HL-60/S4 treated with retinoic acid at 250 ng/mL for 4 days and 3 days (cell line): ENCODE measurements at regions not wholly inside any gene's neighbourhood (a gene's known extent, or its start where the extent isn't known, plus 50 kb on each side); places are given as distances from the start of the nearest gene placed in this dataset.
"Not testable (repeated sequence)": the region's sequence is repeated elsewhere in the genome, so short reads cannot be mapped to it uniquely, and the experiment has no call there.

Experiments
- in situ Hi-C: fragments of 300-500 bp; cut with MboI; formaldehyde crosslinking; loops from 2 replicates; pipeline ENCODE4 v1.7.0; 2022; ENCODE audit warnings: low sequenced_read_pairs

DNA sequence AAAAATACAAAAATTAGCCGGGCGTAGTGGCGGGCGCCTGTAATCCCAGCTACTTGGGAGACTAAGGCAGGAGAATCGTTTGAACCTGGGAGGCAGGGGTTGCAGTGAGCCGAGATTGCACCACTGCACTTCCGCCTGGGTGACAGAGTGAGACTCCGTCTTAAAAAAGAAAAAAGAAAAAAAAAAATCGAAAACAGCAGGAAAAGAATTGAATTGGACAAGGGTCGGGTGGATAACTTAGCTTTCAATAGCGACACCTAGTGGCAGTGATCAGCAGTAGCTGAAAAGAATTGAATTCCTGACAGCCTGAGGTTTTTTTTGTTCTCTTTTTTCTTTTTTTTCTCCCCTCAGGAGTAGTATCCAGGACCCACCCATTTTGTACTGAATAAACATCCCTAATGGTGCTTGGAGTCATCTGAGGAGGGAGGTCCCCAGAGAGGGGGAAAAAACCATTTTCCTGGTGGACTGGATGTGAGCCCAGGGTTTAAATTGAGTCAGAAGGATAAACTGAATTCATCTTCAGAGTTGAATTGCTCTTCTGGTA, 55.1 kb downstream of the CYCS start:
- in situ Hi-C loops: loop anchor here (10.0 kb wide), 1 partner anchor 265 kb away; no protein-coding TSS in a partner anchor

- in situ Hi-C loops: no loop called here
These were observed 56.4 kb downstream of the CYCS start for GRCh38 chr7:25068502-25069213.

DNA sequence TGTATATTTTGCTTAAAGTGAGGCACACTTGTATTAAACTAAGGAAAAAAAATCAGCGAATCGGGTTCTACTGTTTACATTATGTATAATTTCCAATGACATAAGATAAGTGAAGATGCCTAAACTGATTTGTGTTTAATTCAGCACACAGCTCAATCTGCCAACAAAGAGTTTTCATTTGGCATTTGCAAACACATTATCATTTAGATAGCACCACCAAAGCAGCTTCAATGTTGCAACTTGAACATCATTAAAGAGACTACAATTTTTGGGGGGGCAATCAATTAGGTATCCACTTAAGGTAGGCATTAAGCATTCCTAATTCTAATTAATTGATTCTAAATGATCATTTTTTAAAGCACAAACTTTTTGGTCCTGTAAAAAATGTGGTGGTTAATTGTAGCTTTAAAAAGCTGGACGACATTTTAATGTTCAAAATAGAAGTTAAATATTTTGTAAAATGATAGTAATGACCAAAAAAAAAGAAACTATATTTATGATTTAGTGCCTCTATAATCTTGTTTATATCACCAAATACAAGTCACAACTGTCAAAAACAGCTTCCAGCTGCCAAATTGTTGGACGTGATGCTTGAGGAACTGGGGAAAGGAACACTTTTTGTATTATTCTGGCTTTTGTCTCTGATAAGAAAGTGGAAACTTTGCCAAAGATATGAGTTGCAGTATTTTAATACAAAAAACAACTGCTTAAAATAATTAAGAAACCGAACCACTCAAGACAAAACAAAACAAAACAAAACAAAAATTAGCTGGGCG, 57.1 kb downstream of the CYCS start:
- in situ Hi-C loops: no loop called here

DNA sequence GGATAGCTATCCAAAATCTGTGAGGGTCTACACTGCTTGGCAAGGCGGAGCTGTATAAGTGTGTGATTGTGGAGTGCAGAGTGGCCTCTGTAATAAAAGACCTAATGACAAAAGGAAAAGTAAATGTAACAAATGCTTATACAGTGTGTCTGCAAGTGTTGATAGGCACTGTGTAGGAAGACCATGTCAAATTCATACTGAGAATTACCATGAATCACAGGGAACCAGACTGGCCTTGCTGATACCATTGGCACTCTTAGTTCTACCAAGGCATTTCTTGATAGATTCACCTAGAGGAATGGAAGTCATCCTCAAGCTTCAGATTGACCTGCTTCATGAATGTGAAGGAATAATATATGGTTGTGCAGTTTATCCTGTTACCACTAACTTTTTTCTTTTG, 58.8 kb downstream of the CYCS start:
- in situ Hi-C loops: no loop called here

DNA sequence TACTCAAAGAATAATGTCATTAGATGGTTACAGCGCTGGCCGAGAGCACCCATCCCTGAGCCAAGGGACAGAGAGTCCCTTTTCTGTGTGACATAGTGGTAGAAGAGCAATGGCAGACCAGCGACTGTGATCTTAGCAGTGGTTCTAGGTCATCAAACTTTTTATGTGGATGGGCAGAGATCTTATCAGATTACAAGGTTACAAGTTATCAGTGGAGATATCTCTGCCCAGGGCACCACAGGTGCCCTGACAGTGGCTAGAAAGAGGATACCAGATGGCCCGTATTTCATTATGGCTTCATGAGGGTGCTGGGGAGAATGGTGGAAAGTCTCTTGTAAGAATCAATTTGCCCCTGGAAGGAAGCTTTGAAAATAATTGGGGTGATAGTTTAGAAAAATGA, 62.7 kb downstream of the CYCS start:
- in situ Hi-C loops: no loop called here

- in situ Hi-C loops: no loop called here
These were observed 64.5 kb downstream of the CYCS start for GRCh38 chr7:25060487-25061055.

GRCh38 chr7:25059576-25059975, 65.5 kb downstream of the CYCS start:
- in situ Hi-C loops: no loop called here

DNA sequence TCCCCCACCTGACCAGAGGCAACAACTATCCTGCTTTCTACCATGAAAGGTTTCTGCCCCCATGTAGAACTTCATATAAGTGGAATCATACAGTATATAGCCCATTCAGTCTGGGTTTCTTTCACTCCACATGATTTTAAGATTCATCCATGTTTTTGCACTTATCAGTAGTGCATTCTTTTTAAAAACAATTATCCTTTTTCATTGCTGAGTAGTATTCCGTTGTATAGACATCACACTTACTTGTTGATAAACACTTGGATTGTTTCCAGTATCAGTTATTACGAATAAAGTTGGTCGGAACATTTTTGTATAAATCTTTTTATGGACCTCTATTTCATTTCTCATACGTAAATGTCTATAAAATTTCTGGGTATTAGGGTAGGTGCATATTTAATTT, 68.7 kb downstream of the CYCS start:
- in situ Hi-C loops: no loop called here

GRCh38 chr7:25055520-25056220, 69.4 kb downstream of the CYCS start:
- in situ Hi-C loops: no loop called here

DNA sequence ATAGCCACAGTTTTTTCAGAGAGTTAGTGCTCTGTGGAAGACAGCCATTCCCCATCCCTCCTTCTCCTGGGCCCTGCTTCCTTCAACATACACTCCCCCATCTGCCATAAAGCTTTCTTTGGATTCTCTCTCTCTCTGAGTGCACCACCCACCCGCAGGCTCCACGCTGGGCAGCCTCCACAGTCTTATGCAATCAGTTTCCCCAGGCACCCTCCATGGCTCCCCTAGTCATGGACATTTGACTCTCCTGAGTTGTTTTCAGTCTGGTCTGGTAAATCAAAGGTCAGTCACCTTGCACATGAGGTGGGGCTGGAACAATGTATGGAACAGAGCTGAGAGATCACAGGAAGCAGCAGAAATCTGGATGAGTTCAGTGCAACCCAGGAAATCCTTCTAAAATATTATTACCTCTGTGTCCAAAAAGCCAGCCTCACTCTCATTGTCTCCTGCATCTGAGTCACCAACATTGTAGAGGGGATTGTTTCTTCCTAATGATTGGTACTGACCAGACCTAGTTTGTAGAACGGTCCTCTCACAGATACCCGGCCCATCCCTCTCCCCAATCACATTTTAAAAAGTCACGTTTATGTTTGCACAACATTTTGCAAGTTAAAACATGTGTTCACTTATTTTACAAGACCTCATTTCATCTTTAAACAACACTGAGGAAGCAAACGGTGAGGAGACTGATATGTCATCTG, 70.1 kb downstream of the CYCS start:
- in situ Hi-C loops: no loop called here

DNA sequence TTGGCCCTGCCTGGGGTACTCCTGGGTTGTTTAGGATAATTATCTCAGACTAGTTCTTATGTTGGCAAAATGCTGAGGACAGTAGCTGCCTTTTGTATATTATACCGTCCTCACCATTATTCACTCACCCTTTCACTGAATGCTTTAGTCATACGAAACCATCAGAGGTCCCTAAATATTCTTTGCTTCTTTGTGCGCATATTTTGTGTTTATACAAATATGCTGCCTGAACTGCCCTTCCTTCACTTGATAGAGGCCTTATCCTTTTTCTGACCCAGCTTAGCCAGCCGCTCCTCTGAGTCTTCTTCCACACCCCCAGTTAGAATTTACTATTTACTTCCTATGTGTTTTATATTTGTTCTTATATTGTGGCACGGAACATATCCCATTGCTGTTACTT, 70.2 kb upstream of the OSBPL3 start:
- in situ Hi-C loops: no loop called here

GRCh38 chr7:25048444-25048834, 68.5 kb upstream of the OSBPL3 start:
- in situ Hi-C loops: no loop called here

- in situ Hi-C loops: not testable (repeated sequence)
These were observed 67.8 kb upstream of the OSBPL3 start for GRCh38 chr7:25047571-25048443.

GRCh38 chr7:25037325-25037724, 57.3 kb upstream of the OSBPL3 start:
- in situ Hi-C loops: no loop called here

- in situ Hi-C loops: no loop called here
These were observed 55.3 kb upstream of the OSBPL3 start for GRCh38 chr7:25035274-25035673.

GRCh38 chr7:25034136-25034535, 54.2 kb upstream of the OSBPL3 start:
- in situ Hi-C loops: no loop called here

DNA sequence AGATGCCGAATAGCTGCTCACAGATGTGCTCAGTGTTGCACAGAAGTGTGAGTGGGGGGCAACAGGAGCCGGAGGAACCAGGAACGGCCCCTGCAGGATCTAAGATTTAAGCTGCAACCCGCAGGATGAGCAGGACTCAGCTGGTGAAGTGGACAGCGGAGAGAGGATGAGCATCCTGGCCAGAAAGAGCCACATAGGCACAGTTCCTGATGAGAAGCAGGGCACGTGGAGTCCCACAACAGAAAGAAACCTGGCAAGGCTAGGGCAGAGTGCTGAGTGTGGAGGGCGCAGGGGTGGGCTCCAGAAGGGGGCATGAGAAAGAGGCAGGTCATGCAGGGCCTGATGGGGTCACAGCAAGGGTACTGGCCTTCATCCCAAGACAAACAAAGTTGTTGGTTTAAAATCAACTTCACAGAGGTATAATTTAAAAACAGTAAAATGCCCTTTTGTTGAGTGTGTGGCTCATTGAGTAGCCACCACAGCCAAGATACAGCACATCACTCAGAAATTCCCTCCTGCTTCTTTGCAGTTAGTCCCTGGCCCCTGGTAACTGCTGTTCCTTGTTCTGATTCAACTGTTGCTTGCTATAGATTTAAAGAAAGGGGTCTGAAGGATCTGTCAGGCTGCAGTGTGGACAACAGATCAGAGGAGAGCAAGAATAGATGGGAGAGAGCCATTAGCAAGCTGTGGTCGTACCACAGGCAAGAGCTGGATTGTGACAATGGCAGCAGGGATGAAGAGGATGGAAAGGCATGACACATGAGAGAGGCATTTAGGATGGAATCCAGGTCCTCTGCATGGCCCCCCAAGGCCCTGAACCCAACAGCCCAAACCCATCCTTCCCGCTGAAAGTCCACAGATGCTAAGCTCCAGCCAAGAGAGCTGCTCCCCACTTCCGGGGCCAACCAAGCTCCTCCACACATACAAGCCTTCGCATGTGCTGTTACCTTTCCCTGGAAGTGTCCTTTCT, 53.1 kb upstream of the OSBPL3 start:
- in situ Hi-C loops: no loop called here

DNA sequence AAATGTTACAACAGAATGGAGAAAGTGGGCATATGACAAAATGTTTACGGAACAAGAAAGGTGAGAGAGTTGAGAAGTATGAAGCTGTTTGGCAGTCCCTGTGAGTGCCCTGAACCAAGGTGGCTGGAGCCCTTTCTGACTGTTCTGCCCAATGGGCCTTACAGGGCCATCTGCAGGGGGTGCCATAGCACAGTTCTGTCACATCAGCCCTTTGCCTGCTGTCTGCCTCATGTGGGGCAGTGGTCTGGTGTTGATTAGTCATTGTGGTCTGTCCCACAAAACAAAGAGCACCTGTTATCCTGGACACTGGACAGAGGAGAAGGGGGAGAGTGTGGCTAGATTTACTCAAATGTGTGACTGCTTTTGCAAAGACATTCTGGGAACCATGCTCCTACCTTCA, 51.5 kb upstream of the OSBPL3 start:
- in situ Hi-C loops: no loop called here

DNA sequence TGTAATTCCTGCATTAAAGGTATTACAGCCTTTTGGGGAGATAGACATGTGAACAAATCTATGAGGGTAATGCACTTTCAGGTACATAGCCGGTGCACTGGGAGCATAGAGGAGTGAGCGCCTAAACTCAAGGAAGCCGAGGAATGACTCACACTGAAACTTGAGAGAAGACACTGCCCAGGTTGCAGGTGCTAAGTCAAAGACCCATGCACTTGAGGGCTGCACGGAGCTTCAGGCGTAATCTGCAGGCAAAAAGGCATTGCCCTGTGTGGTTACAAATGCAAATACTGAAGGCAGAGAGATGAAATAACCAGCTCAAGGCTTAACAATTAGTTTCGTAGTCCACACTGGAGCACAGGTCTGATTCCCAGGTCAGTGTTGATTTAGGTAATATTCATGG, 51.0 kb upstream of the OSBPL3 start:
- in situ Hi-C loops: no loop called here
